ENCODE measurements at regions not wholly inside any gene's neighbourhood (a gene's known extent, or its start where the extent isn't known, plus 50 kb on each side); places are given as distances from the start of the nearest gene placed in this dataset.

GRCh38 chr14:50047274-50047676 lies 69.1 kb downstream of the VCPKMT start:
- H3K9me3 ChIP-seq (ENCODE audit: control insufficient read depth, low read length, poor library complexity, severe bottlenecking) = no peaks in the 10 kb centered on the region
- peaks cover 2% of the 10 kb centered on the region for H3K36me3 Mint-ChIP-seq (ENCODE audit: low read depth)
- H3K4me3 Mint-ChIP-seq = peak overlapping the region; percentile 41
- DNase-seq (no peak), ATAC-seq (no peak)
- H3K27me3 Mint-ChIP-seq = no peaks in the 10 kb centered on the region
- H3K4me1 Mint-ChIP-seq = peaks cover 41% of the 10 kb centered on the region
- H3K27ac Mint-ChIP-seq = peak overlapping the region; percentile 92

GRCh38 chr14:50049093-50049492 lies 67.3 kb downstream of the VCPKMT start:
- H3K9me3 ChIP-seq (ENCODE audit: control insufficient read depth, low read length, poor library complexity, severe bottlenecking) = no peaks in the 10 kb centered on the region
- no peaks in the 10 kb centered on the region for H3K27me3 Mint-ChIP-seq
- peaks cover 2% of the 10 kb centered on the region for H3K36me3 Mint-ChIP-seq (ENCODE audit: low read depth)
- ATAC-seq = no peak
- no peak overlapping the region for H3K4me3 Mint-ChIP-seq
- peaks cover 35% of the 10 kb centered on the region for H3K4me1 Mint-ChIP-seq
- no peak for DNase-seq
- peak overlapping the region; percentile 27 for H3K27ac Mint-ChIP-seq

- Mint-ChIP-seq H3K4me3 (no peak overlapping the region), H3K36me3 (ENCODE audit: low read depth) (peaks cover 2% of the 10 kb centered on the region), H3K4me1 (peaks cover 31% of the 10 kb centered on the region), H3K27me3 (no peaks in the 10 kb centered on the region), H3K27ac (peak overlapping the region; percentile 27)
- no peak for DNase-seq
- no peaks in the 10 kb centered on the region for H3K9me3 ChIP-seq (ENCODE audit: control insufficient read depth, low read length, poor library complexity, severe bottlenecking)
- no peak for ATAC-seq
Measured at GRCh38 chr14:50049703-50050570, 66.4 kb downstream of the VCPKMT start.

DNA sequence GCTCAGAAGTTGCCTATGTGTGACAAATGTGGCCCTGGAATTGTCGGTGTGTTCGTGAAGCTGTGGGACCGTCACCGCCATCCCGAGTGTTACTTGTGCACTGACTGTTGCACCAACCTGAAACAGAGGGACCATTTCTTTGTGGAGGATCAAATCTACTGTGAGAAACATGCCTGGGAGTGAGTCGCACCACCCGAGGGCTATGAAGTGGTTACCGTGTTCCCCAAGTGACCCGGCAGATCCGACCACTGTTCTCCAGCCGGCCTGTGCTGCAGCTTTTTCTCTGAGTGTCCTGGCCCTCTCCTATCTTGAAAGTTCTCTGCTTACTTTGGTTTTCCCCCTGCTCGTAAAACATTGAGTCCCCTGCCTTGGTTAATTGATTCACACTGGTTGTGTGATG lies 65.3 kb downstream of the VCPKMT start:
- no peaks in the 10 kb centered on the region for H3K9me3 ChIP-seq (ENCODE audit: control insufficient read depth, low read length, poor library complexity, severe bottlenecking)
- H3K27ac Mint-ChIP-seq = no peak overlapping the region
- no peak overlapping the region for H3K4me3 Mint-ChIP-seq
- H3K27me3 Mint-ChIP-seq = no peaks in the 10 kb centered on the region
- DNase-seq (no peak), ATAC-seq (no peak)
- peaks cover 21% of the 10 kb centered on the region for H3K4me1 Mint-ChIP-seq
- no peaks in the 10 kb centered on the region for H3K36me3 Mint-ChIP-seq (ENCODE audit: low read depth)

- Mint-ChIP-seq H3K36me3 (ENCODE audit: low read depth) (no peaks in the 10 kb centered on the region), H3K4me3 (no peak overlapping the region), H3K4me1 (peaks cover 20% of the 10 kb centered on the region), H3K27me3 (no peaks in the 10 kb centered on the region), H3K27ac (no peak overlapping the region)
- ATAC-seq (no peak), DNase-seq (no peak)
- H3K9me3 ChIP-seq (ENCODE audit: control insufficient read depth, low read length, poor library complexity, severe bottlenecking) = no peaks in the 10 kb centered on the region
Measured at GRCh38 chr14:50051706-50052105, 64.7 kb downstream of the VCPKMT start.

- Mint-ChIP-seq H3K27ac (peak overlapping the region; percentile 63), H3K27me3 (no peaks in the 10 kb centered on the region), H3K4me3 (no peak overlapping the region), H3K36me3 (ENCODE audit: low read depth) (no peaks in the 10 kb centered on the region), H3K4me1 (peaks cover 18% of the 10 kb centered on the region)
- H3K9me3 ChIP-seq (ENCODE audit: control insufficient read depth, low read length, poor library complexity, severe bottlenecking) = no peaks in the 10 kb centered on the region
- ATAC-seq = no peak
- DNase-seq = no peak
Measured at GRCh38 chr14:50052517-50052916, 63.9 kb downstream of the VCPKMT start.

DNA sequence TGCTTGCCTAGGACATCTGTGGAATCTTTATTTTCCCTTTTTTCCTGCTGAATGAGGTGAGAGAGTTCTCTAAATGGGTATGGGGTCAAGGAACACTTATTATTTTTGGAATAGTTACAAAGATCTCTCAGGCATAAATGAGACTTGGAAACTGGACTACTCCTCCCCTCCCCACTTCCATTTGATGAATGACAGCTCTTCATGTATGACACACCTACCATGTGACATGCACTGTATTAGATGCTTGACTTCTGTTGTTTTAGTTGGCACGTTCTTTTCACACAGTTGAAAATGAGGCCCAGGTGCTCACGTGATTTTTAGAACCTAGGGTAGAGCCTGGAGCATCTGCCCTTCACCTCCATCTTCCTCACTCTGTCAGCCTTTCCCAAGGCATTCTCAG lies 62.4 kb downstream of the VCPKMT start:
- no peak overlapping the region for H3K27ac Mint-ChIP-seq

DNA sequence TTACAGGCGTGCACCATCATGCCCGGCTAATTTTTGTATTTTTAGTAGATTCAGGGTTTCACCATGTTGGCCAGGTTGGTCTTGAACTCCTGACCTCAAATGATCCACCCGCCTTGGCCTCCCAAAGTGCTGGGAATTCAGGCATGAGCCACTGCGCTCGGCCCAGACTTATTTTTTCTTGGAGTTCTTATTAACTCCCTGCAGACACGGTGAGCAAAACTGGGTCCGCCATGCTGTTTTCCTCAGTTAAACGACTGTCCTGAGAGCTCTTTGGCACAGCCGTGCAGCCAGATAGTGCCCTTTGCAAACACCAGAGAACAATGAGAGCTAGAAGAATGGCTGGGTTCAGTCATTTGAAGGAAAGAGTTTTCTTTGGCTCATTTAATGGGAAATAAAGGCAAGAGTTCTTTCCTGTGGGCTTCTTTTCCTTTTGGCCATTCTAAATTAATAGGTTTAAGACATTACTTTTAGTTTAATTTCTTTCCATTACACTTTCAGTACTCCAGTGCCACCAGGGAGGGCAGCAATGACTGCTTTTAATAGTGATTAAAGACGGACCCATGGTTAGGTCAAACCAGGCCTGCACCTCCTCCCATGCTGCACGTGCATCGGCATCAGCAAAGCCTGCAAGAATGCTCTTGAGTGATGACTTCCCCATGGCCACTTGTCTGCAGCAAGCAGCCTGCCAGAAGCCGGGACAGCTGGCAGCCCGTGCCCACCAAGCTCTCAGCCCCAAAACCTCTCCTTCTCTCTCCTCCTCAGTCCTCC lies 60.7 kb downstream of the VCPKMT start:
- Mint-ChIP-seq H3K36me3 (ENCODE audit: low read depth) (no peaks in the 10 kb centered on the region), H3K27ac (no peak overlapping the region), H3K27me3 (no peaks in the 10 kb centered on the region), H3K4me1 (peaks cover 24% of the 10 kb centered on the region), H3K4me3 (no peak overlapping the region)
- DNase-seq (no peak), ATAC-seq (peak; percentile 33)
- no peaks in the 10 kb centered on the region for H3K9me3 ChIP-seq (ENCODE audit: control insufficient read depth, low read length, poor library complexity, severe bottlenecking)

More for the DNA sequence above, 62.4 kb downstream of the VCPKMT start:
- ATAC-seq (no peak), DNase-seq (no peak)
- H3K36me3 Mint-ChIP-seq (ENCODE audit: low read depth) = no peaks in the 10 kb centered on the region
- H3K27me3 Mint-ChIP-seq = no peaks in the 10 kb centered on the region
- H3K4me3 Mint-ChIP-seq = no peak overlapping the region
- peaks cover 18% of the 10 kb centered on the region for H3K4me1 Mint-ChIP-seq
- H3K9me3 ChIP-seq (ENCODE audit: control insufficient read depth, low read length, poor library complexity, severe bottlenecking) = no peaks in the 10 kb centered on the region

DNA sequence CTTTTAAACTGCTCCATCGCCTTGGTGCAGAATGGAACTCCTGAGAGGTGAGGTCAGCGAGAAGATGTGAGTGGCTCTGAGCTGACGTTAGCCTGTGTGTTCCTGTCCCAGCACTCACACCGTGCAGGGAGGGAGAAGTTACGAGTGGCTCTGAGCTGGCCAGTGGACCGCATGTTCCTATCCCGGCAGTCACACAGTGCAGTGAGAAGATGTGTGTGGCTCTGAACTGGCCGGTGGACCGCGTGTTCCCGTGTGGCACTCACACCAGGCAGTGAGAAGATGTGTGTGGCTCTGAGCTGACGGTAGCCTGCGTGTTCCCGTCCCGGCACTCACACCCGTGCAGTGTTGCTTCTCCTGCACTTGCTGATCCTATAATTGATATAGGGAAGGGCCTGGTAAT lies 59.9 kb downstream of the VCPKMT start:
- H3K27me3 Mint-ChIP-seq = no peaks in the 10 kb centered on the region
- no peak overlapping the region for H3K4me3 Mint-ChIP-seq
- ATAC-seq (no peak), DNase-seq (no peak)
- no peak overlapping the region for H3K27ac Mint-ChIP-seq
- no peaks in the 10 kb centered on the region for H3K9me3 ChIP-seq (ENCODE audit: control insufficient read depth, low read length, poor library complexity, severe bottlenecking)
- H3K4me1 Mint-ChIP-seq = peaks cover 32% of the 10 kb centered on the region
- H3K36me3 Mint-ChIP-seq (ENCODE audit: low read depth) = no peaks in the 10 kb centered on the region

GRCh38 chr14:50057331-50057730 lies 59.0 kb downstream of the VCPKMT start:
- DNase-seq (no peak), ATAC-seq (no peak)
- H3K27ac Mint-ChIP-seq = peak overlapping the region; percentile 74
- H3K36me3 Mint-ChIP-seq (ENCODE audit: low read depth) = peaks cover under 1% of the 10 kb centered on the region
- peaks cover 35% of the 10 kb centered on the region for H3K4me1 Mint-ChIP-seq
- H3K27me3 Mint-ChIP-seq = no peaks in the 10 kb centered on the region
- no peak overlapping the region for H3K4me3 Mint-ChIP-seq
- H3K9me3 ChIP-seq (ENCODE audit: control insufficient read depth, low read length, poor library complexity, severe bottlenecking) = no peaks in the 10 kb centered on the region

- Mint-ChIP-seq H3K27me3 (no peaks in the 10 kb centered on the region), H3K4me3 (no peak overlapping the region), H3K27ac (no peak overlapping the region), H3K36me3 (ENCODE audit: low read depth) (peaks cover 2% of the 10 kb centered on the region), H3K4me1 (peaks cover 42% of the 10 kb centered on the region)
- ATAC-seq (no peak), DNase-seq (no peak)
- H3K9me3 ChIP-seq (ENCODE audit: control insufficient read depth, low read length, poor library complexity, severe bottlenecking) = no peaks in the 10 kb centered on the region
Measured at GRCh38 chr14:50058113-50058512, 58.3 kb downstream of the VCPKMT start.

Measured in T-helper 17 cell (primary cell).